Hepatocyte (in vitro differentiated cells): ENCODE measurements at regions not wholly inside any gene's neighbourhood (a gene's known extent, or its start where the extent isn't known, plus 50 kb on each side); places are given as distances from the start of the nearest gene placed in this dataset.

Source experiments
- CTCF ChIP-seq: fragments of 200-600 bp; sonication (generic); IDR thresholded peaks from 2 replicates; pipeline ENCODE4 v1.5.1; 2016; ENCODE audit warnings: antibody characterized with exemption, mild to moderate bottlenecking; ENCODE audit not compliant: poor library complexity
- EZH2 ChIP-seq: fragments of 200-600 bp; sonication (generic); IDR thresholded peaks from 2 replicates; pipeline ENCODE4 v1.6.1; 2016; ENCODE audit warnings: antibody characterized with exemption, mild to moderate bottlenecking, borderline replicate concordance

GRCh38 chr12:17875230-17875629, 214.8 kb downstream of the RERGL start:
- TF ChIP-seq CTCF (peak; percentile 14), EZH2 (no peak)
